Adipose tissue (tissue), 3 donors: ENCODE measurements at regions not wholly inside any gene's neighbourhood (a gene's known extent, or its start where the extent isn't known, plus 50 kb on each side); places are given as distances from the start of the nearest gene placed in this dataset.

Experiments
- H3K27ac ChIP-seq: one replicate; pipeline ENCODE4 v1.5.1; 2013; ENCODE audit warnings: low read depth, low read length
- WGBS, 3 donors: extraction: QIAGEN DNeasy Blood & Tissue Kit; methylation state at CpG; one replicate each; pipeline ENCODE4 v1.1.7; 2013; 5-methylcytosine and 5-hydroxymethylcytosine counted together
- donor health status: healthy with polysubstance abuse.
- donor health status: Bipolar disorder and iron deficiency.
- donor health status: healthy.

DNA sequence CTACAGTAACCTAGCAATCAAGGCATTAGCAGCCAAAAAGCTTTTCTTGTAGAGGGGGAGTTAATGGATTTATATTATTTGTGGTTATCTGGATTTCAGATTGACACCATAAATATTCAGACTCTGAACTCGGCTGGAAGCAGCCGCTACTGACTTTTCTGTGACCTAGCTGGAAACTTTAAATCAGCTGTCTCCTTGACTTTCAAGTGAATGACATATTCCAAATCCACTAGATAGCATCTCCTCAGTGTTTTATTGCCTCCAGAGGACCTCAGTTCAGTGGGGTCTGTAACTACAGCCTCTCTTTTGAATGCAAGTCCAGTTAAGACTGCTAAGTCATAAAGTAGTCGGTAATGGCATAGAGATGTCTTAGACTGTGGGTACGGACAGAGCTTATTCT, 448.5 kb downstream of the NUF2 start:
- no peak overlapping the region for H3K27ac ChIP-seq
- 62 to 77% (median 66%) methylated on average over 4 of the region's 4 CpGs for WGBS, 3 donors

DNA sequence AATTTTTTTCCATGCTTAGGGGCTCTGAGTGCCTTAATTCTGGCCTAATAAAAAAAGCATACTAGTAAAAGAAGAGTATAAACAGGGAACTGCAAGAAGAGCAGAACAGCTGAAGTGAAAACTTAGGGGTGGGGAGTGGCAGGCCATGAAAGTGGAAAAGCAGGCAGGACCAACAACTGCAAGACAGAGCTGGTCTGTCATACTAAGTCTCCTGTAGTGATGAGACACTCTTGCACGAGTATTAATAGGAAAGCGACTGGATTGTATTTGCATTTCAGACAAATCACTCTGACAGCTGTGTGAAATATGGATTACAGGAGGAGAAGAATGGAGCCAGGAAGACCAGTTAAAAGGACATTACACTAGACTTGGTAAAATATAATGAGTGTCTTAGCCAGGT, 449.9 kb downstream of the NUF2 start:
- H3K27ac ChIP-seq = no peak overlapping the region
- WGBS, 3 donors = 21 to 81% (median 65%) methylated on average over 2 of the region's 2 CpGs

DNA sequence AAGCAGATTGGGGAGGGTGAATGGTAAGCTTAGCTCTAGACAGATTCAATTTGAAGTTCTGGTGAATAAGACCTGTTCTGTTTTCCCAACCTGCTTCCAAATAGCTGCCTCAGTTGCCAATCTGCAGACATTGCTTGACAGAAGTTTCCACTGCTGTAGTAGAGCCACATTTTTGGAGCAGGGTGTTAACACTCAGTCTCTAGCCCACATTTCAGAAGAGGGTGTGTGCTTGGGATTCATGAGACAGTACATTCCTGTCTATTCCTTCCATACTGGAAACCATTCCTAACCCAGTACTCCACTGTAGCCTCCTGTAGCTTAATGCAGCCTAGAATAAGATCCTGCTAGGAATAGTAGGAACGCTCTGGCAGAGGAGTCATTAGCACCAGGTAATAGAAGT, 450.5 kb downstream of the NUF2 start:
- H3K27ac ChIP-seq = no peak overlapping the region
- WGBS, 3 donors = 90 to 91% (median 90%) methylated on average over 1 of the region's 1 CpG

DNA sequence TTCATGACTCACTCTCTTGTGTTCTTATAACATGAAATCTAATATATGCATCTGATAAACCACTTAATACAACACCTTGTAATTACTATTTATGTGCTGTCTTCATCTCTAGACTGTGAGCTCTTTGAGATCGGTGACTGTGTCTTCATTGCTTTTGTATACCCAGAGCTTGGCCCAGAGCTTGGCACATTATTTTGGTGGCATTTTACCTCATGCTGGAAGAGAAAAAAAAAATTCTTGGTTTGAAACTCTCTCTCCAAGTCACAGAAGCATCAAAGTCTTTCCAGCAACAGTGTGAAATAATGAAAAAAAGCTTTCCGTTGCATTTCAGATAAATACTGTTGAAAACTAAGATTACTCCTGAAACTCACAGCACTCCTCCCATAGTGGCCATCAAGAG, 451.6 kb downstream of the NUF2 start:
- H3K27ac ChIP-seq = no peak overlapping the region
- 87 to 90% (median 90%) methylated on average over 2 of the region's 2 CpGs for whole genome bisulfite sequencing, 3 donors

DNA sequence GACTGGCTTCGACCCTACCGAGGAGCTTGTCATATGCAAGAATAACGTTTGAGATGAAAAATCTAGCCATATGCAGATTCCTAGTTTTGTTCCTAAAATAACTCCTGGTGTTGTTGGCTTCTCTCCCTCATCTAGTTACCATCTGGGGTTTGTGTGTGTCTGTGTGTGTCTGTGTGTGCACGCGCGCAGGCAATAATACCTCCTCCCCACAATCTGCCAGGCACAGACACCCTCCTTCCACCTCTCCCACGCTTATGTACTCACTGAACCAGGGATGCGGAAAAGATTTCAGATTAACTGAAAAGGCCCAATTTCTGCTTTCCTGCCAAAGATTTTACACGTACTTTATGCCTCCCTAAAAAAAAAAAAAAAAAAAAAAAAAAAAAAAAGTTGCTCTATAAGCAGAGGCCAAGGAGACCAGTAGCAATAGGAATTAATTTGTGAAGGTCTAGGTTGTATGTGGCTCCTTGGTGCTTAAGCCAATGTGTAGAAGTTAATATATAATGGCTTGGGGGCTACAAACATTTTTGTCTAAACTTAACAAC, 452.7 kb downstream of the NUF2 start:
- WGBS, 3 donors = 75 to 83% (median 75%) methylated on average over 9 of the region's 9 CpGs
- no peak overlapping the region for H3K27ac ChIP-seq

DNA sequence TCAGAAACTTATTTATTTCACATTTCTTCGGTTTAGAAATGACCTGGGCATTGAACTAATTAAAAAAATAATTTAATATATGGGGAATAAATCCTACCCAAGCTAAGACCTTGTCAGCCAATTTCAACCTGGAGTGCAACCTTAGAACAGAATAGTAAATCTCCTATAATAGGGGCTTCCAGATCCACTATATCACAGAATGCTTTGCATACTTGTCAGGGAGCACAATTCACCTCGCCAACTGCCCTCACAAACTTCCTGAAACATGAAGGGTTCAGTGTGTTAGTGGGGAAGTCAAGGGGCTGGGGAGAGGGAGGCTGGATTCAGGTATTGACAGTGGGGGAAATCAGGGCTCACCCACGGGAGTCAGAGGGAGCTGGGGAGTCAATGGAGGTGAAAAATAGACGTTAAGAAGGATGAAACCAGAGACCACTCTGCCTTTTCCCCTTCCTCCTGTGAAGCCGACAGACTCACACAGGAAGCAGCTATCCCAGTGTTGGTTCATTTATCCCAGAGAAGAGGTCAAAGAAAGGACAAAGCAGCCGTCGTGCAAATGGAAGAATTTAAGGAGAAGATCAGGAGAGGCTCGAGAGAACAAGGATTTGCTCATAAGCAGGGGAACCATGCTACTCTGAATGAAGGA, 453.3 kb downstream of the NUF2 start:
- WGBS, 3 donors = 34 to 45% (median 37%) methylated on average over 8 of the region's 8 CpGs

DNA sequence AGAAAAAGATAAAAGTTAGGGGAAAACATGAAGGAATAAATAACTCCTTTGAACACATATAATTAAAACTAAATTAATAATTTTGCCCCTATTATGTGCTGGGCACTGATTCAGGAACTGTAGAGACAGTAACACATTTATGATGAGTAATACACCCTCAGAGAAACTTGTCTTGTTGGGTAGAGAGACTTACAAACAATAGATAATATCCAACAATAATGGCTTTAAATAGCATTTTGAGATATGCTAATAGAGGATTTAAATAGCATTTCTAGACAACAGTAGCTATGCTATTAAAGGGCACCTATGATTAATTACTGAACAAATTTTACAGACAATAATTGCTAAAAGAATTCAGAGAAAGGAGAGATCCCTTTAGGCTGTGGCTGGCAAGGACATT, 455.5 kb downstream of the NUF2 start:
- H3K27ac ChIP-seq = no peak overlapping the region

More for the DNA sequence above, 453.3 kb downstream of the NUF2 start:
- H3K27ac ChIP-seq = no peak overlapping the region

DNA sequence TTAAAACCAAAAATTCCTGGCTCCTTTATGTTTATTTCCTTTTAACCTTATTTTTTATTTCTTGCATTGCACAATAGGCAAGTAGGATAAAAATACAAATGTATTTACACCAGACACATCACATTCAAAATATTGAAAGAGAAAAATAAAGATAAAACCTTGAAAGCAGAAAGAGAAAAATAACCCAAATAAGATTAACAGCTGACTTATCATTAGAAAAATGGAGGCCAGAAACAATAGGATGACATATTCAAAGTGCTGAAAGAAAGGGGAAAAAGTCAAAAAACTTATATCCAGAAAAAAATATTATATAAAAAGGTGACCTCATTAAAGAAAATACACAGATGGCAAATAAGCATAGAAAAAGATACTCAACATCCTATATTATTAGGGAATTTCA, 459.4 kb downstream of the NUF2 start:
- no peak overlapping the region for H3K27ac ChIP-seq

DNA sequence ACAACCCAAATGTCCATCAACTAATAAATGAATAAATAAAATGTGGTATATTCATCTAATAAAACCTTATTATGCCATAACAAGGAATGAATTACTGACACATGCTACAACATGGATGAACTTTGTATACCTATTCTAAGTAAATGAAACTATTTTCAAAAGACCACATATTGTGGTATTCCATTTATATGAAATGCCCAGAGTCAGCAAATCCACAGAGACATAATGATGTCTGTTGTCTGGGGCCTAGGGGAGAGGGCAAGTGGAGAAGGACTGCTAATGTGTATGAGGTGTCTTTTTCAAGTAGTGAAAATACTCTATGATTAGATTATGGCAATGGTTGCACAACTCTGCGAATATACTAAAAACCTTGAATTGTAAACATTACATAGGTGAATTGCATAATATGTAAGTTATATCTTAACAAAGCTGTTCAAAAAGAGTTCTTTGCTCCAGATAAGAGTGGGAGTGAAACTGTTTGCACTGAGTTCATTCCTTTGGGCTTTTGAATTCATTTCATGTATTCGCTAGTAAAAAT, 464.2 kb downstream of the NUF2 start:
- no peak overlapping the region for H3K27ac ChIP-seq
- 50 to 83% (median 83%) methylated on average over 2 of the region's 2 CpGs for WGBS, 3 donors

DNA sequence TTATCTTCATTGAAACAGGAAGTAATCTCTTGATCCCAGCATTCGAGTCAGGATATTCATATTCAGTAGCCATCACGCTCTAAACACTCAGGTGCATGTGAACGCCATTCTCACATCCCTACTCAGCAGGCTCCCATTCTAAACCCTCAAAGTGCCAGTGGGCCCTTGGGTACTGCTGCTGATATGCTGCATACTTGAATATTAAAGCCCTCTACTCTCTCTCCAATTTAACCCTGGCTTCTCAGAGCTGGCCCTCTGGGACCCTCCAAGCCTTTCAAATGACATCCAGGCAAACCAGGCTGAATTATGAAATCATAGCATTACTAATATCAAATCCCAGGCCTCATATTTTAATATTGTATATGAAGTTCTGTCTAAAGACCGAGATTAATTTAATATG, 468.2 kb downstream of the NUF2 start:
- H3K27ac ChIP-seq = no peak overlapping the region
- WGBS, 3 donors = 74 to 84% (median 75%) methylated on average over 4 of the region's 4 CpGs

DNA sequence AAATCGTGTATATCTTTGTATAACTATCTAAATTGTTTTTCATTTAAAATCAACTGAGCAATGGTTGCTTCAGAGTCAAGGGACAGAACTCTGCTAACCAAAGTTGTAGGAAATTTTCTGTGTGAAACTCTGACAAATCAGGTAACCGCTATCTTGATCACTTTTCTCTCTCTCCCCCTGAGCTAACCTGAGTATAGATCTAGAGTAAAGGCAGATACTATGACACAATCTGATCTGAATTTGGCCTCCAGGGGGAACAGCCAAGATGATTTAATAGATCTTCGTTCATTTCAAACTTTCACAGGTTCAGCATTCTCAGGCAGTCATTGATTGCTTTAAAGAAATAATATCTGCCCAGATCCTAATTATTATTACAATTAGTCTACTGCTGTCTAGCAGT, 472.8 kb downstream of the NUF2 start:
- H3K27ac ChIP-seq = no peak overlapping the region
- 62 to 73% (median 72%) methylated on average over 3 of the region's 3 CpGs for WGBS, 3 donors

DNA sequence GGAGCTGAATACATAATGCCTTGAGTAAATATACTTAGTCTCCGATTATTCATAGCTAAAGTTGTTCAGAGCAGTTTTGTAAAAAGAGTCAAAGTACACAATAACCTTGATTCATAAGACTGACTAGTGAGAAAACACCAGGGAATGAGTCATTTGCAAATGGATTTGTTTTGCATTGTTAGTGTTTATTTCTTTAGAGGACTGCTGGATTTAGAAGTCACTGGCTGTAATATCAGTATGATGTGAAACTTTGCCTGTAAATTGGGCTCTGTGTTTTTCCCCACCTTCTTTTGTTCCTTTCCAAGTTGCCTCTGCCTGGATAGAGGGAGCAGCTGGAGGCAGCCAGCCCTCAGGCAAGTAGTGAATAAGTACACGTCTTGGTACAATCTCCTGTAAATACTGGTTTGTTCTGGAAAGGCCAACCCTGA, 474.7 kb downstream of the NUF2 start:
- no peak overlapping the region for H3K27ac ChIP-seq
- WGBS, 3 donors = 27 to 75% (median 40%) methylated on average over 2 of the region's 2 CpGs

DNA sequence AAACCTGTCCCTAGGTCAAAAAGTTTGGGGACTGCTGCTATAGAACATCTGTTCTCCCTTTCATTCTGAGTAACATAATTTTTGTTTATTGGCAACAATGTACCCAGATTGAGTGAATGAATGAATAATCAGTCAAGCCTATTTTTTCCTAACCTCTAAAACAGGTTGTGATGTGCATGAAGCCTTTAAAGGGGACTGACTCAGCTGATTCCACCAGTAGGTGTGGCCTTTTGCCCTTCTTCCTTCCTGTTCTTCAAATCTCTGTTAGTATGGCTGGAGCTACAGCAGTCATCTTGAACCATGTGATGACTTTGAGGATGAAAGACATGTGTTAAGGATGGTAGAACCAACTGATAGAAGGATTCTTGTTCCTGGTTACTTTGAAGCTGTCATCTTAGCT, 476.1 kb downstream of the NUF2 start:
- H3K27ac ChIP-seq = no peak overlapping the region

DNA sequence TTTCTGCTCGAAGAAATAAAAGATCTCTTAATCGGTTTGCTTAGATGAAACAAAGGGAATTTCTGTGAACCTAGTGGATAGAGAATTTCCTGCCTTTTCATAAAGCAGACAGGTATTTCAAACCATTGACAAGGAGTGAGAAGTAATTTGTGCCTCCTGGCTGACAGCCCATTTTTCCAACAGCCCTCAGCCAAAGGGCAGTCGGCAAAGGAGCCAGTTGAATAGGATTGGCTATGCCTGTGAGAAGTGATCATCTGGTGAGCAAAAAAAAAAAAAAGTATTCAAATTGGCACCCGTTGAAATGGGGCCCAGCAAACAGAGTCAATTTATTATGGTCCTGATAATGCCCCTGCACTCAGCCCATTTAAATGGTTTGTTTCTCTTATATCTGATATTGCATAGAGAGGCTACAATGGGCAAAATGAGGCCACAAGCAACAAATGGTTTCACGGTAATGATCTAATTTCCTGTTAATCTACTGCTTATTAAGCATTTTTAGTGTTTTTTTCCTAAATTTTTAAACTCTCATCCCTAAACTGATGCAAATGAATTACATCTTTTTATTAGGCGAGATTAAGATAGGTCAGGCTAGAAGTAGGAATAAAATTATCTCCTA, 477.5 kb downstream of the NUF2 start:
- H3K27ac ChIP-seq = no peak overlapping the region
- 71 to 90% (median 87%) methylated on average over 6 of the region's 6 CpGs for WGBS, 3 donors

DNA sequence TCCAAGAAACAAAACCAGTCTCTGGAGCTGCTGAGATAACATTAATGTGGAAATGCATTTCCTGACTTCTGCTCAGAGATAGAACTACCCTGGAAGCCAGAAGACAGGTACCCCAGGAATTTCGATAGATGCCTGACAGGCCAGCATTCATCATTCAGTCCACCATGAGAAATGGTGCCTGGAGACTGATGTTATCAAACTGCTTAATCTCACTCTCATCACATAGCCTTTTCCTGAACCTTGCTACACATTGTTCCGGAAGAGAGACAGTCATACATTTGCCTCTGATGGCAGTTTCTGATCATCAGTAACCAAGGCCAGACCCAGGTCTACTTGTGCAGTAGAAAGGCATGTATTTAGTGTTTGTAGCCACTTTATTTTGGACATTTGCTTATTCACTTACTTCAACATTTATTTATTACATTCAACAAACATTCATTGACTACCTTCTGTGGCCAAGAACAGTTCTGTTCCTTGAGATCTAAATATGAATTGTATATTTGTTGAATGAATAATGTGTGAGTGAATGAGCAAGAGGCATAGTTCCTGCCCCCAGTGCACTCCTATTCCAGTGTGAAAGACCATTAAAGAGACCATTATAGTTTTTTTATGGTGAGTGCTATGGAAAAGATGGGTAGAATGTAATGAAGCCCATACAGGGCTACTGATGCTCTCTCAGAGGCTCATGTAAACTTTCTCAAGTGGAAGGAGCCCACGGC, 485.7 kb downstream of the NUF2 start:
- 63 to 75% (median 74%) methylated on average over 3 of the region's 3 CpGs for WGBS, 3 donors
- H3K27ac ChIP-seq = no peak overlapping the region

DNA sequence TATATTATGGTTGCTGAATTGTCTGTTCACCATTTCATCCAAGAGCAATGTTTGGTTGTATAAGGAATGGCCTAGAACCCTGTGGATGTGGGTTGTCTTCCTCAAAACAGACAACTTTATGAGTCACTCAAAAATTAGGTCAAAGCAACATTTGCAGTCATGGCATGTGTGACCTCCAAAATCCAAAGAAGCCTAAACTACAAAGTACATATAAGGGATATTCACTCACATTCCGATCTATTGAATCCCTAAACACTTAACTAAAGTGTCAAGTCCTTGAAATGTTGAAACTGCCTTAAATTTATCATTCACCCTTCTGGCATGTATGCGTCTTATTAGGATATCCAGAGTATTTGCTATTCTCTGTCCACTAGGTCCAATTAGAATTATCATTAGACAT, 491.5 kb downstream of the NUF2 start:
- 79 to 89% (median 87%) methylated on average over 2 of the region's 2 CpGs for WGBS, 3 donors
- H3K27ac ChIP-seq = no peak overlapping the region

DNA sequence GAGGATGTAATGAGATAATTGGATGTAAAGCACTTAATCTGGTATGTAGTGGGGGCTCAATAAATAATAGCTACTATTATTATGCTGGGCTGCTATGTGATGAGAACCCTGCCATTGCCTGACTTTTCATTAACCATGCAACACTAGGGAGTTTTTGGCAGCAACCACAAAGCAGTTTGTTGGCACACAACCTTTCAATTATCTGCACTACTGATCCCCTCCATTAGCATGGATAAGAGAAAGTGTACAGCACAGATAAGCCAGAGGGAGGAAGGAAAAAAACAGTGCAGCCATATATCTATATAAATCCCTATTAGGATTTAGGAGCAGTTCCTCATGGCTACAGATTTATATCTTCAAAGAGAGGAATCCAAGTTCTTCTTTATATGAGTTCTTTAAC, 498.5 kb downstream of the NUF2 start:
- no peak overlapping the region for H3K27ac ChIP-seq

DNA sequence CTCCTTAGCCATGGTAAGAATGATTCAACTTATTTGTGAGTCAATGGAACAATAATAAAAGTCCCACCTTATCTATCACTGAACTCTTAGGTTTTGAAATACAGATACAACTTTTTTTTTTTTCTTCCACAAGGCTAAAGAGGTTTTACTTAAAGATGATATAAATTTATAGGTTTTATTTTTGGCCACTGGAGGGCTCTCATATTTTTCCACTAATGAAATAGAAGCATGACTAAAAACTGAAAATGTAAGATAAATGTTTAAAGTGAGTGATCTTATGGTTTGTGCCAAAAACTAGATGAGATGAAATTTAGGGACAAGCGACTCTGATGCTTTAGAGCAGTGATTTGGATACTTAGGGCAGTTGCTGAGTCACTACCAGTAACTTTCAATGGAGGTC, 499.0 kb downstream of the NUF2 start:
- H3K27ac ChIP-seq = no peak overlapping the region
- 56 to 83% (median 71%) methylated on average over 1 of the region's 1 CpG for WGBS, 3 donors

DNA sequence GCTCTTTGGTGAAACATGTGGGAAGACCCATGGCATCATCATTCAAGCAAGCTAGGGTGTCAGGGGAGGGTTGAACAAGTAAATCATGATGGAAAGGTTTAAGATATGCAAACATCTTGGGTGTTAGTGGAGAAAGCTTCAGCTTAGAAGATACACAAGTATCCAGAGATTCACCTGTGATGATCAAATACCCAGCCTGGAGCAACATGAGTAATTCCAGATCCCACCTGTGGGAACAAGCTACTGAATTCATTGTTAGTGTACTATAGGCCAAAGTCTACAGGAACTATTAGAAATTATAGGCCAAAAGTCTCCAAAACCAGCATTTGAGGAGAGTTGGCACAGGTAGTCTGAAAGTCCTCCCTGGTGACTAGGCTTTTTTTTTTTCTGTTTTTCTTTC, 499.9 kb downstream of the NUF2 start:
- no peak overlapping the region for H3K27ac ChIP-seq

DNA sequence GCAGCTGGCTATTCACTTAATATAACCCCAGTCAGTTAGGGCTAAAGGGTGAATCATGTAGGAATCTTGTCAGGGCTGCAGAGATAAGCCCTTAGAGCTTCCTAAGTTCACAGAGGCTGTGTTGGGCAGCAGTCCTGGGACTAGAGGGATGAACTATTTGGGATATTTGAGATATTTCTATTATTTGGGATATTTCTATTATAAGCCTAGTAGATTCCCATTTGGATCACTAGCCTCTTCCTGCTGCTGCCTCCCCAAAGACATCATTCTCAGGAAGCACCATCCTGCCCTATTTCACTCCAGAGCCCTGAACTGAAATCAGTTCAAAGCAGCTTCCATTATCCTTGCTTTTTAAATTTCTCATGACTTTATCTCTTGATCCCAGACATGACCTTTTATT, 501.3 kb downstream of the NUF2 start:
- H3K27ac ChIP-seq = no peak overlapping the region
